T-cell (primary cell): ENCODE measurements at regions not wholly inside any gene's neighbourhood (a gene's known extent, or its start where the extent isn't known, plus 50 kb on each side); places are given as distances from the start of the nearest gene placed in this dataset.

Experiments
- ATAC-seq, 4 experiments: fragments of 200-7000 bp in 3 of 4; fragments of 150-1000 bp in 1 of 4; cut with Tn5 transposase; replicated peaks in 1 of 4; 1 replicate in 3 of 4; 2 replicates in 1 of 4; pipeline ENCODE4 v1.10.0; 2021; ENCODE audit warnings: moderate library complexity in 3 of 4, mild to moderate bottlenecking in 2 of 4, moderate number of reproducible peaks in 1 of 4
- CTCF ChIA-PET, 2 donors: fragments of 300-600 bp; sonication (Branson Sonifier 250); formaldehyde crosslinking; loops; one replicate each; lab custom pipeline; 2022; ENCODE audit warnings: antibody characterized with exemption in 2 of 2; lab: Charles Lee
- POLR2A ChIA-PET, 2 donors: fragments of 300-600 bp; sonication (Branson Sonifier 250); formaldehyde crosslinking; loops; one replicate each; lab custom pipeline; 2022; ENCODE audit warnings: antibody characterized with exemption in 2 of 2; lab: Charles Lee
- DNase-seq, 35 experiments: peaks; one replicate each; pipeline versions ENCODE4 v3.0.0 to v3.0.0-alpha.2; 2013 to 2023
- H3K27ac ChIP-seq: one replicate; pipeline ENCODE4 v1.5.1; 2013; ENCODE audit warnings: low read length
- H3K27me3 ChIP-seq, 2 experiments: replicated peaks in 1 of 2; 1 replicate in 1 of 2; 2 replicates in 1 of 2; pipeline versions ENCODE4 v1.6.1 to v1.7.0; 2013; ENCODE audit warnings: low read length in 1 of 2, mixed read lengths in 1 of 2; ENCODE audit not compliant: control insufficient read depth in 2 of 2, insufficient read depth in 2 of 2; ENCODE audit errors: extremely low read depth in 1 of 2
- H3K36me3 ChIP-seq, 2 donors: 1 replicate in 1 of 2; 2 replicates in 1 of 2; pipeline versions ENCODE4 v1.6.1 to v1.7.0; 2013; ENCODE audit warnings: low read length in 1 of 2; ENCODE audit not compliant: control insufficient read depth in 2 of 2, insufficient read depth in 1 of 2; ENCODE audit errors: extremely low read depth in 1 of 2
- H3K4me1 ChIP-seq, 2 experiments: 1 replicate in 1 of 2; 2 replicates in 1 of 2; pipeline versions ENCODE4 v1.6.1 to v1.7.0; 2013; ENCODE audit warnings: low read length in 2 of 2, mixed read lengths in 1 of 2; ENCODE audit not compliant: insufficient read depth in 2 of 2, control insufficient read depth in 1 of 2; ENCODE audit errors: extremely low read depth in 1 of 2
- H3K4me3 ChIP-seq, 2 donors: 1 replicate in 1 of 2; 2 replicates in 1 of 2; pipeline versions ENCODE4 v1.5.1 to v1.7.0; 2013; ENCODE audit warnings: mild to moderate bottlenecking in 2 of 2, low read length in 1 of 2, moderate library complexity in 1 of 2; ENCODE audit not compliant: control insufficient read depth in 1 of 2; ENCODE audit errors: extremely low read depth in 1 of 2
- H3K9me3 ChIP-seq: 2 replicates; pipeline ENCODE4 v1.7.0; 2013
- H3K27ac Mint-ChIP-seq, 2 donors: one replicate each; pipeline ENCODE4 v1.8.0; 2020 to 2021; ENCODE audit warnings: mild to moderate bottlenecking in 2 of 2, mixed read lengths in 2 of 2
- H3K27me3 Mint-ChIP-seq, 2 donors: one replicate each; pipeline ENCODE4 v1.8.0; 2021 to 2022; ENCODE audit warnings: mixed read lengths in 2 of 2
- H3K36me3 Mint-ChIP-seq: one replicate; pipeline ENCODE4 v1.8.0; 2021; ENCODE audit warnings: mixed read lengths
- H3K4me1 Mint-ChIP-seq, 3 donors: one replicate each; pipeline ENCODE4 v1.8.0; 2020 to 2022; ENCODE audit warnings: mixed read lengths in 3 of 3, mild to moderate bottlenecking in 1 of 3
- H3K4me3 Mint-ChIP-seq, 3 donors: one replicate each; pipeline ENCODE4 v1.8.0; 2020 to 2022; ENCODE audit warnings: mild to moderate bottlenecking in 3 of 3, mixed read lengths in 3 of 3, moderate library complexity in 3 of 3
- H3K9me3 Mint-ChIP-seq, 3 donors: one replicate each; pipeline ENCODE4 v1.8.0; 2020 to 2022; ENCODE audit warnings: mixed read lengths in 3 of 3
- WGBS: methylation state at CpG from one replicate; pipeline ENCODE4 v1.1.5; 2013; ENCODE audit warnings: missing lambda C conversion rate; ENCODE audit not compliant: insufficient coverage; 5-methylcytosine and 5-hydroxymethylcytosine counted together

DNA sequence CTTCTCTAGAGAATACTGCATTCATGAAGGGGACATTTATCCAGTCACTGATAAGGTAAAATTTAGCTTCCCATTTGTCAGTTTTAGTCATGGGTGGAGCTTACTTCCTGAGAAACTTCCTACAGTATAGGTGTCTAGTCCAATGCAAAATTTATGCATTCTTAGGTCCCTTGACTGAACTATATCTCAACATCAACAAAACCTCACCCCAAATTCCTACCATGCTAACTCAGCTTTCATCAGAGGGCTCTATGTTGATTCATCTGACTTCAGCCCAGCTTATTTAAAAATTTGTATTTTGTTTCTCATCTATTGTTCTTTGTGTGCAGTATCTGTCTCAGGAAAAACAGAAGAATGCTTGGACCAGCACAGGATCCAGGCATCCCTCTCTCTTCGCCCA is 296.4 kb upstream of the ACVR2A start:
- DNase-seq = no peak
- H3K27me3 Mint-ChIP-seq = no peaks in the 10 kb centered on the region
- no CpG with 5 or more reads among the region's 1 CpG for WGBS
- peaks cover 0 to 3% (median 0%) of the 10 kb centered on the region in 3 donors for H3K9me3 Mint-ChIP-seq
- Histone ChIP-seq H3K27ac (no peak overlapping the region), H3K4me1 (no peaks in the 10 kb centered on the region), H3K4me3 (no peak overlapping the region), H3K9me3 (no peaks in the 10 kb centered on the region), H3K36me3 (no peaks in the 10 kb centered on the region), H3K27me3 (no peaks in the 10 kb centered on the region)
- POLR2A ChIA-PET = no interaction called here
- CTCF ChIA-PET = no interaction called here
- ATAC-seq = no peak
- no peak overlapping the region for H3K27ac Mint-ChIP-seq
- H3K36me3 Mint-ChIP-seq = no peaks in the 10 kb centered on the region
- no peak overlapping the region for H3K4me3 Mint-ChIP-seq
- H3K4me1 Mint-ChIP-seq = peaks cover 0 to 2% (median 0%) of the 10 kb centered on the region in 3 donors

DNA sequence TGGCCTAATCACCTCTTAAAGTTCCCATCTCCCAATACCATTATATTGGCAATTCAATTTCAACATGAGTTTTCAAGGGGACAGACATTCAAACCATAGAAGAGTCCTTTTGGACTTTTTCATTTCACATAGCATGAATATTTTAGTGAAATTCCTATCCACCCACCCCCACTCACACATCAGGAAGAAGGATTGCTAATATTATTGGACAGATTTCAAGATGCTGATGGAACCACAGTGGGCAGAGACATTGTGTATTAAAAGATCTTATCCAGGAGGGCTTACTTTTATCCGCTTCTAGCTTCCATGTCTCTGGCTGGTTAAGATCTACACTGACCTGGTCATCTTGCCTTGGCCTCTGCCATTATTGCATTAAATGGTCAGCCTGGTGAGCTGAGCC is 297.4 kb upstream of the ACVR2A start:
- no peak overlapping the region for H3K4me3 ChIP-seq
- POLR2A ChIA-PET = no interaction called here
- Mint-ChIP-seq H3K27ac (no peak overlapping the region), H3K36me3 (no peaks in the 10 kb centered on the region), H3K4me1 (peaks cover 0 to 2% (median 0%) of the 10 kb centered on the region in 3 donors), H3K9me3 (peaks cover 0 to 3% (median 0%) of the 10 kb centered on the region in 3 donors), H3K4me3 (no peak overlapping the region), H3K27me3 (no peaks in the 10 kb centered on the region)
- no peaks in the 10 kb centered on the region for H3K4me1 ChIP-seq
- ATAC-seq (no peak), DNase-seq (no peak)
- no peaks in the 10 kb centered on the region for H3K36me3 ChIP-seq
- CTCF ChIA-PET = interaction anchor here in 1 of 2 donors (0.6 kb wide), 1 partner anchor 324 kb away, joined by 3 read pairs; no protein-coding TSS in a partner anchor
- no peaks in the 10 kb centered on the region for H3K9me3 ChIP-seq
- no peak overlapping the region for H3K27ac ChIP-seq
- WGBS = 91% methylated on average over 1 of the region's 1 CpG
- H3K27me3 ChIP-seq = no peaks in the 10 kb centered on the region

GRCh38 chr2:147546109-147546508 is 298.7 kb upstream of the ACVR2A start:
- POLR2A ChIA-PET = no interaction called here
- DNase-seq (no peak), ATAC-seq (no peak)
- H3K4me3 ChIP-seq = no peak overlapping the region
- no peaks in the 10 kb centered on the region for H3K36me3 ChIP-seq
- WGBS = no CpG with 5 or more reads among the region's 1 CpG
- Mint-ChIP-seq H3K27ac (no peak overlapping the region), H3K4me3 (no peak overlapping the region), H3K27me3 (no peaks in the 10 kb centered on the region), H3K36me3 (no peaks in the 10 kb centered on the region), H3K4me1 (peaks cover 0 to 6% (median 4%) of the 10 kb centered on the region in 3 donors), H3K9me3 (peaks cover 0 to 3% (median 0%) of the 10 kb centered on the region in 3 donors)
- no peaks in the 10 kb centered on the region for H3K4me1 ChIP-seq
- no peaks in the 10 kb centered on the region for H3K9me3 ChIP-seq
- H3K27ac ChIP-seq = no peak overlapping the region
- CTCF ChIA-PET = interaction anchor here in 1 of 2 donors (0.5 kb wide), 1 partner anchor 46 kb away, joined by 3 read pairs; no protein-coding TSS in a partner anchor
- no peaks in the 10 kb centered on the region for H3K27me3 ChIP-seq

DNA sequence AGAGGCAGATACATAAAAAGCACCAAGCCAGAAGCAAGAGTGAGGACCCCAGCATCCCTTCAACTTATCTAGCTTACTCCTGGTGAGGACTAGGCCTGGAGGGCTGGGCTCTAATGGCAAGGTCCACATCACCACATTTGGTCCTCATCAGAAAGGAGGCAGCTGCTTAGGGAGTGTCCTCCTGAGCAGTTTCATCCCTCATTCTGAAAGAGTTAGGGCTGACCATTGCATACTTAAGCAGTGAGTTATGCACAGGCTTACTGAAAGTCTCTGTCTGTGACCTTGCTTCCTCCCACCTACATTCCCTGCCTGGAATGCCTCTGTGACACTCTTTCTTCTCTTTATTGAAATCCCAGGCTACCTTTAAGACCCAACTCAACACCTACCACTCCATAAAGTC is 301.8 kb upstream of the ACVR2A start:
- no peaks in the 10 kb centered on the region for H3K9me3 ChIP-seq
- DNase-seq (no peak), ATAC-seq (no peak)
- H3K4me1 ChIP-seq = no peaks in the 10 kb centered on the region
- no peaks in the 10 kb centered on the region for H3K36me3 ChIP-seq
- Mint-ChIP-seq H3K36me3 (no peaks in the 10 kb centered on the region), H3K4me1 (peaks cover 0 to 6% (median 4%) of the 10 kb centered on the region in 3 donors), H3K9me3 (peaks cover 0 to 4% (median 3%) of the 10 kb centered on the region in 3 donors), H3K27me3 (no peaks in the 10 kb centered on the region), H3K4me3 (no peak overlapping the region), H3K27ac (no peak overlapping the region)
- no peaks in the 10 kb centered on the region for H3K27me3 ChIP-seq
- ChIA-PET POLR2A (no interaction called here), CTCF (no interaction called here)
- no peak overlapping the region for H3K27ac ChIP-seq
- no peak overlapping the region for H3K4me3 ChIP-seq

DNA sequence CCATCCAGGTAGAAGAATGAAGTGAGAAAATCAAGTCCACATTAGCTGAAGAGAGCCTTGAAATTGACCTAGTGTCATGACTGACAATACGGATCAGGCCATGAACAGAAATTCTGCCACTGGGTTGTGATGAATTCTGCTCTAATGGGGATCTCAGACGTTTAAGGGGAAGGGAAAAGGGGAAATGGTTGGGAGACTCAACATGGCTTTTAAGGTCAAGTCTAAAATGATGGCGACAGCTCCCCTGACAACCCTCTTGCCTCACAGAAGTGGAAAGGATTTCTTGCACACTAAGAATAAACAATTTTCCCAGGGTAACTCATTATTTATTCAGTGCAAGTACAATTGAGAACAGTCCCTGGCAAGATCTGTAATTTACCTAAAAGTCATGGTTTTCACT is 302.5 kb upstream of the ACVR2A start:
- ChIA-PET POLR2A (no interaction called here), CTCF (no interaction called here)
- Histone ChIP-seq H3K36me3 (no peaks in the 10 kb centered on the region), H3K4me1 (no peaks in the 10 kb centered on the region), H3K9me3 (no peaks in the 10 kb centered on the region), H3K27ac (no peak overlapping the region), H3K27me3 (no peaks in the 10 kb centered on the region), H3K4me3 (no peak overlapping the region)
- DNase-seq (no peak), ATAC-seq (no peak)
- Mint-ChIP-seq H3K4me3 (no peak overlapping the region), H3K4me1 (peaks cover 0 to 6% (median 4%) of the 10 kb centered on the region in 3 donors), H3K27ac (no peak overlapping the region), H3K27me3 (no peaks in the 10 kb centered on the region), H3K36me3 (no peaks in the 10 kb centered on the region), H3K9me3 (peaks cover 0 to 4% (median 3%) of the 10 kb centered on the region in 3 donors)
- 89% methylated on average over 1 of the region's 3 CpGs for WGBS

DNA sequence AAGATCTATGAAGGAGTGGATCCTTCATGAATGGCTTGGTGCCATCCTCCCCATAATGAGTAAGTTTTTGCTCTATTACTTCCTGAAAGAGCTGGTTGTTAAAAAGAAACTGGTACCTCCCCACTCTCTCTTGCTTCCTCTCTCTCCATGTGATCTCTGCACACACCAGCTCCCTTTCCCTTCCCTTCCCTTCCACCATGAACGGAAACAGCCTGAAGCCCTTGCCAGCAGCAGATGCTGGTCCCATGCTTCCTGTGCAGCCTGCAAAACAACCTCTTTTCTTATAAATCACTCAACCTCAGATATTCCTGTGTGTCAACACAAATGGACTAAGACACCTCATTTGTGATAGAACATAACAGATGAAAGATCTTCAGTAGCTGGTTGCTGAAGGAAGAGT is 303.5 kb upstream of the ACVR2A start:
- no peaks in the 10 kb centered on the region for H3K9me3 ChIP-seq

GRCh38 chr2:147538821-147539220 is 306.0 kb upstream of the ACVR2A start:
- Histone ChIP-seq H3K9me3 (no peaks in the 10 kb centered on the region), H3K36me3 (no peaks in the 10 kb centered on the region), H3K27ac (no peak overlapping the region), H3K4me3 (no peak overlapping the region), H3K27me3 (no peaks in the 10 kb centered on the region), H3K4me1 (no peaks in the 10 kb centered on the region)
- CTCF ChIA-PET = no interaction called here
- Mint-ChIP-seq H3K36me3 (no peaks in the 10 kb centered on the region), H3K4me3 (no peak overlapping the region), H3K27ac (no peak overlapping the region), H3K27me3 (no peaks in the 10 kb centered on the region), H3K9me3 (peaks cover 0 to 4% (median 0%) of the 10 kb centered on the region in 3 donors), H3K4me1 (peaks cover 0 to 13% (median 2%) of the 10 kb centered on the region in 3 donors)
- POLR2A ChIA-PET = no interaction called here
- WGBS = 100% methylated on average over 1 of the region's 3 CpGs
- DNase-seq (no peak), ATAC-seq (no peak)

More for the DNA sequence above, 303.5 kb upstream of the ACVR2A start:
- ATAC-seq (no peak), DNase-seq (no peak)
- WGBS = 100% methylated on average over 1 of the region's 1 CpG
- POLR2A ChIA-PET = no interaction called here
- Histone ChIP-seq H3K27ac (no peak overlapping the region), H3K4me3 (no peak overlapping the region), H3K27me3 (no peaks in the 10 kb centered on the region), H3K36me3 (no peaks in the 10 kb centered on the region), H3K4me1 (no peaks in the 10 kb centered on the region)
- CTCF ChIA-PET = no interaction called here
- Mint-ChIP-seq H3K4me3 (no peak overlapping the region), H3K4me1 (peaks cover 0 to 6% (median 4%) of the 10 kb centered on the region in 3 donors), H3K36me3 (no peaks in the 10 kb centered on the region), H3K9me3 (peaks cover 0 to 4% (median 3%) of the 10 kb centered on the region in 3 donors), H3K27me3 (no peaks in the 10 kb centered on the region), H3K27ac (no peak overlapping the region)
